Suppressor macrophage treated with lipopolysaccharide for 4 hours (primary cell): ENCODE measurements at regions not wholly inside any gene's neighbourhood (a gene's known extent, or its start where the extent isn't known, plus 50 kb on each side); places are given as distances from the start of the nearest gene placed in this dataset.

Source experiments
- DNase-seq: peaks from one replicate; pipeline ENCODE4 v3.0.0-alpha.2; 2020

GRCh38 chr6:91433660-91434534 is 847.0 kb upstream of the MAP3K7 start:
- DNase-seq = no peak

GRCh38 chr6:91428953-91429560 is 842.2 kb upstream of the MAP3K7 start:
- no peak for DNase-seq

- no peak for DNase-seq
Observed at GRCh38 chr6:91428296-91428695, 841.4 kb upstream of the MAP3K7 start.

- no peak for DNase-seq
Observed at GRCh38 chr6:91420243-91420642, 833.4 kb upstream of the MAP3K7 start.

GRCh38 chr6:91415031-91415605 is 828.2 kb upstream of the MAP3K7 start:
- DNase-seq = no peak

- DNase-seq = no peak
Observed at GRCh38 chr6:91412532-91412931, 825.7 kb upstream of the MAP3K7 start.

GRCh38 chr6:91407706-91408105 is 820.8 kb upstream of the MAP3K7 start:
- no peak for DNase-seq

GRCh38 chr6:91392951-91393350 is 806.1 kb upstream of the MAP3K7 start:
- DNase-seq = no peak

GRCh38 chr6:91387290-91388059 is 800.6 kb upstream of the MAP3K7 start:
- DNase-seq = no peak

- DNase-seq = no peak
Observed at GRCh38 chr6:91386204-91386603, 799.3 kb upstream of the MAP3K7 start.

- DNase-seq = no peak
Observed at GRCh38 chr6:91383207-91383606, 796.3 kb upstream of the MAP3K7 start.

GRCh38 chr6:91376686-91377085 is 789.8 kb upstream of the MAP3K7 start:
- no peak for DNase-seq

GRCh38 chr6:91366781-91367180 is 779.9 kb upstream of the MAP3K7 start:
- no peak for DNase-seq

GRCh38 chr6:91358986-91359385 is 772.1 kb upstream of the MAP3K7 start:
- no peak for DNase-seq

- DNase-seq = no peak
Observed at GRCh38 chr6:91352878-91353277, 766.0 kb upstream of the MAP3K7 start.

- DNase-seq = no peak
Observed at GRCh38 chr6:91352321-91352720, 765.4 kb upstream of the MAP3K7 start.

GRCh38 chr6:91350146-91350908 is 763.5 kb upstream of the MAP3K7 start:
- no peak for DNase-seq

- no peak for DNase-seq
Observed at GRCh38 chr6:91341473-91341872, 754.6 kb upstream of the MAP3K7 start.

GRCh38 chr6:91340896-91341395 is 754.1 kb upstream of the MAP3K7 start:
- DNase-seq = no peak

- DNase-seq = no peak
Observed at GRCh38 chr6:91337967-91338366, 751.1 kb upstream of the MAP3K7 start.

- DNase-seq = no peak
Observed at GRCh38 chr6:91330896-91331295, 744.0 kb upstream of the MAP3K7 start.

- DNase-seq = no peak
Observed at GRCh38 chr6:91328241-91328640, 741.4 kb upstream of the MAP3K7 start.
